NCI-H2227 (cell line): ENCODE measurements at regions not wholly inside any gene's neighbourhood (a gene's known extent, or its start where the extent isn't known, plus 50 kb on each side); places are given as distances from the start of the nearest gene placed in this dataset.
"Not testable (repeated sequence)": the region's sequence is repeated elsewhere in the genome, so short reads cannot be mapped to it uniquely, and the experiment has no call there.

Experiments used
- DNase-seq: peaks from one replicate; lab custom pipeline; 2025; ENCODE audit not compliant: unreplicated experiment; lab: John Stamatoyannopoulos, UW

GRCh38 chr15:46088486-46089445, 453.9 kb downstream of the SQOR start:
- no peak for DNase-seq

GRCh38 chr15:46089467-46089935, 454.7 kb downstream of the SQOR start:
- DNase-seq = no peak

- DNase-seq = no peak
These were observed 457.1 kb downstream of the SQOR start for GRCh38 chr15:46091860-46092450.

DNA sequence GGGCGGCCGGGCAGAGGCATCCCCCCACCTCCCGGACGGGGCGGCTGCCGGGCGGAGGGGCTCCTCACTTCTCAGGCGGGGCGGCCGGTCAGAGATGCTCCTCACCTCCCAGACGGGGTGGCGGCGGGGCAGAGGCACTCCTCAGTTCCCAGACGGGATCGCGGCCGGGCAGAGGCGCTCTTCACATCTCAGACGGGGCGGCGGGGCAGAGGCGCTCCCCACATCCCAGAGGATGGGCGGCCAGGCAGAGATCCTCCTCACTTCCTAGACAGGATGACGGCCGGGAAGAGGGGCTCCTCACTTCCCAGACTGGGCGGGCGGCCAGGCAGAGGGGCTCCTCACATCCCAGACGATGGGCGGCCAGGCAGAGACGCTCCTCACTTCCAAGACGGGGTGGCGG, 463.2 kb downstream of the SQOR start:
- not testable (repeated sequence) for DNase-seq

GRCh38 chr15:46110755-46111154, 475.9 kb downstream of the SQOR start:
- DNase-seq = no peak

DNA sequence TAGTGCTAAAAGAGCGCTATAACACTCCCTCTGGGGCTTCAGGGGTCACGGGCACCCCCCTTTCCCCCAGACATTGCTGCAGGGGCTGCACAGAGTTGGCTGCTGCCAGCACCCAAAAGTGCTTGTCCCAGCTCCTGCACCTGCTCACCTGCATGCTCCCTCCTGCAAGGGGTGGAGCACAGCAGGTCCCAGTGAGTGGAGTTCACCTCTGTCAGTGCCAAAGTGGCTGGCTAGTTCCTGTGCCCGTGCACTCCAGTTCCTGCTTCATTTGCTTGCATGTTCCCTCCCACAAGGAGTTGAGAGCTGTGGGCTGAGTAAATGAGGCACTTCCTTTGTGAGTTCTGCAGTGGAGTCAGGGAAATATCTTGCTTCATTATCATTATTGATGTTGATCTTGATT, 476.9 kb downstream of the SQOR start:
- DNase-seq = no peak

DNA sequence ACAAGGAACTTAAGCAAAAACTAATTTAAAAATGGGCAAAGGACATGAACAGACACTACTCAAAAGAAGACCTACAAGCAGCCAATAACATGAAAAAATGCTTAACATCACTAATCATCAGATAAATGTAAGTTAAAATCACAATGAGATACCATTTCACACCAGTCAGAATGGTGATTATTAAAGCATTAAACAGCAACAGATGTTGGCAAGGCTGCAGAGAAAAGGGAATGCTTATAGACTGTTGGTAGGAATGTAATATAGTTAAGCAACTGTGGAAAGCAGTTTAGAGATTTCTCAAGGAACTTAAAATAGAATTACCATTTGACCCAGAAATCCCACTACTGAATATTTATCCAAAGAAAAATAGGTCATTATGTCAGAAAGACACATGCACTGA, 482.2 kb downstream of the SQOR start:
- no peak for DNase-seq

DNA sequence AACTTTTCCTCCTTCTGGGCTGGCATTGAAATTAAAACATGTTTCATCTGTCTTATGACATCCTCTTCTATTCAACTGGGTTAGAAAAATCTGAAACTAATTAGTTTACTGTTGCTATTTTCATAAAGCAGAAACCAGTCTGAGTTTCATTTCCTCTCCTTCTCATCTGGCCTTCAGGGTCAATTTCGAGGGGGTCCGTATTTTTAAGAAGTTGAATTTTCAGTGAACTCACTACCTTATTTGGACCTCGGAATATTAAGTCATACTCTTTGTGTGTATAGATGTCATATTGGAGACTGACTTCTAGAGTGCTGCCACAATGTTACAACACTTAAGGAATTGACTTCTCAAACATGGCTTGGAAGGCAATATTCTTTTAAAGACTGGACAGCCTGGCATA, 485.9 kb downstream of the SQOR start:
- DNase-seq = no peak

DNA sequence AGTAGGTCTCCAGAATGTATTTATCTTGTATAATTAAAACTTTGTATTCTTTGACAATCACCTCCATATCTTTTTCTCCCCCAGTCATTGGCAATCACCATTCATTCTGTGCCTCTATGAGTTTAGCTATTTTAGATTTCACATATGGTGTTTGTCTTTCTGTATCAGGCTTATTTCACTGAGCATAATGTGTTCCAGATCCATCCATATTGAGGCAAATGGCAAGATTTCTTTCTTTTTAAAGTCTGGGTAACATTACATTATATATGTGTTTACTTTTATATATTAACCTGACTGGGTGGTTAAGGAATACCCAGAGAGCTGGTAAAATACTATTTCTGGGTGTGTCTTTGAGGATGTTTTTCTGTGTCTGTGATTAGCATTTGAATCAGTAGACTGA, 486.6 kb downstream of the SQOR start:
- DNase-seq = no peak

- DNase-seq = no peak
These were observed 491.8 kb downstream of the SQOR start for GRCh38 chr15:46126581-46126980.

DNA sequence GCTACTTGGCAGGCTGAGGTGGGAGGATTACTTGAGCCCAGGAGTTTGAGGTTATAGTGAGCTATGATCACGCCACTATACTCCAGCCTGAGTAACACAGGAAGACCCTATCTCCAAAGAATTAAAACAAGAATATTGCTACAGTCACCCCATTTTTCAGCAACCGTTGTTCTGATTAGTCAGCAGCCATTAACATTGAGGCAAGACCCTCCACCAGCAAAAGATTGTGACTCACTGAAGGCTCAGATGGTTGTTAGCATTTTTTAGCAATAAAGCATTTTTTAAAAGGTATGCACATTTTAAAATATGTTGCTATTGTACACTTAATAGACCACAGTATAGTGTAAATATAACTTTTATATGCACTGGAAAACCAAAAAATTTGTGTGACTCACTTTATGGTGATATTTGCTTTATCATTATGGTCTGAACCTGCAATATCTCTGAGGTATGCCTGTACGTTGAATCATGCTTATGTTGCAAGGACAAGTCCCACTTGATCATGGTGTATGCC, 492.6 kb downstream of the SQOR start:
- no peak for DNase-seq

DNA sequence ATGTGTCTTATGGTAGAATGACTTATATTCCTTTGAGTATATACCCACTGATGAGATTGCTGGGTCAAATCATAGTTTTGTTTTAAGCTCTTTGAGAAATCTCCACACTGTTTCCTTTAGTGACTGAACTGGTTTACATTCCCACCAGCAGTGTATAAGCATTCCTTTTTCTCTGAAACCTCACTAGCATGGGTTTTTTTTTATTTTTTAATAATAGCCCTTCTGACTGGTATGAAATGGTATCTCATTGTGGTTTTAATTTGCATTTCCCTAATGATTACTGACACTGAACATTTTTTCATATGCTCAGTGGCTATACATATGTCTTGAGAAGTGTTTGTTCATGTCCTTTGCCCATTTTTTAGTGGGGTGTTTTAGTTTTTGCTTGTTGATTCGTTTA, 494.3 kb downstream of the SQOR start:
- no peak for DNase-seq

- no peak for DNase-seq
These were observed 497.0 kb downstream of the SQOR start for GRCh38 chr15:46131876-46132275.

GRCh38 chr15:46137443-46137842, 502.6 kb downstream of the SQOR start:
- no peak for DNase-seq

GRCh38 chr15:46146002-46146401, 511.2 kb downstream of the SQOR start:
- DNase-seq = no peak

DNA sequence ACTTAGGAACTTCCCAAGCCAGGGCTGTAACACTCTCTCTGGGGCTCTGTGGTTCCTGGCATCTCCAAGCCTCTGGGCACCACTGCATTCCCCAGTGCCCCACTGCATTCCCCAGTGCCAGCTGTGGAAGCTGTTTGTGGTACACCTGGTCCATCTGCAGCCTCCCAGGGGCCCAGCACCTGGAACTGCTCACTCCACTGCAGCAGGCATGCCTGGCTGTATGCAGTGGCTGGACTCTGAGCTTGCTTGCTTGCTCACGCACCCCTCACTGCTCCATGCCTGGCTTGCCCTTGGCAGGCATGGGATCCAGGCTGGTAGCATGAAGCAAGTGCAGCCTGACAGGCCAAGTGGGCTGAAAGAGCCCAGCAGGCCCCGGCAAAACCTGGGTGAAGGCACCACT, 512.1 kb downstream of the SQOR start:
- DNase-seq = no peak

DNA sequence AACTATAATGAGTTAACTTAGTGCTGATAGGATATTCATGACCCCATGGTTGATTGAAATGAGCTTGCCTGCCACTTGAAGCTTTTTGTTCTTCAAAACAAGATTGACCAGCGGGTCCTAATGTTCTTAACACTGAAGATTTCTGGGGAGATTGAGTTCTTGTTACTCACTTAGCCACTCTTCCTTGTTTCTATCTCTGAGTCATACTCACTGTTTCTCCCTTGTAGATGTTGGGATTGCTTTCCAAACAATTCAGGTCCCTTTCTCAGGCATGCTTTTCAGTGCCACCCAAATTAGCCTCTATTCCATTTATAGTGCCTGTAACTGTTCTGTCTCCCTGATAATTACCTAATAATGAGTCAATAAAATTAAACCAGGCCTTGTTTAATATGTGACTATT, 517.0 kb downstream of the SQOR start:
- DNase-seq = no peak

DNA sequence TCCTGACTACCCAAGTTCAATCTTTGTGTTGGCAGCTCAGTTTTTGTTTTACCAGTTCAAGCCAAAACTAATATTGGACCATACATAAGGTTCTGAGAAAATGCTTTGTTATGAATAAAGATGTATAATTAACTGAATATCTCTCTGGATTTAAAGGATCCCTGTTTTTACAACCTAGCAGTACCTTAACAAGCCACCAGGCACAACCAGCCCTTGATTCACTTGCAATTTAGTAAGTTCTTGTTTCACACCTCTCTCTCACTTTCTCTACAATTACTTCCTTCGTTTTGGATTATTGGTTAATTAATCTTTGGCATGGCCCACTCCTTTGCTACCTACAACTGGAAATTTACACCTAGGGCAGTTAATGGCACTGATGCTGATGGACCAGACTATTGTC, 531.9 kb downstream of the SQOR start:
- no peak for DNase-seq

- DNase-seq = no peak
These were observed 535.5 kb downstream of the SQOR start for GRCh38 chr15:46170326-46170725.

GRCh38 chr15:46174122-46174521, 539.3 kb downstream of the SQOR start:
- no peak for DNase-seq

DNA sequence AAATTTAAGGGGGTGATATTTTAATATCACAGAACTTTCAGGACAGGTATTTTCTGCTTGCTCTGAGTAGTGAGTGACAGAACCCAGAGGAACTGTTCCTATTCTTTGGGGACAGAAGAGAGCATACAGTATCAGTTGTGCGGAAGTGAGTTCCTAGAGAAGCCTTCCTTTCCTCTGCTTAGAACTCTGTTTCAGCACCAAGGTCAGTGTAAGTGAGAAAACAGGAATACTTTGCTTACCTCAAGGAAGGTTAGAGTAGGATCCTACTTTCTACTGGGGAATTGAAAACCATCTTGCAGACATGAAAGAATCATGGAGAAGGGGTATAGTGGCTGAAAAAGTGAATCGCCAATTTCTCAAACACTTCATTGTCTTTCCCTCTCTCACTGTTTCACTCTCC, 542.4 kb downstream of the SQOR start:
- no peak for DNase-seq

GRCh38 chr15:46178138-46178537, 543.3 kb downstream of the SQOR start:
- no peak for DNase-seq
